ENCODE measurements at regions not wholly inside any gene's neighbourhood (a gene's known extent, or its start where the extent isn't known, plus 50 kb on each side); places are given as distances from the start of the nearest gene placed in this dataset.
A peak's percentile ranks its signal among the peaks of the same experiment; 100 is the strongest.

DNA sequence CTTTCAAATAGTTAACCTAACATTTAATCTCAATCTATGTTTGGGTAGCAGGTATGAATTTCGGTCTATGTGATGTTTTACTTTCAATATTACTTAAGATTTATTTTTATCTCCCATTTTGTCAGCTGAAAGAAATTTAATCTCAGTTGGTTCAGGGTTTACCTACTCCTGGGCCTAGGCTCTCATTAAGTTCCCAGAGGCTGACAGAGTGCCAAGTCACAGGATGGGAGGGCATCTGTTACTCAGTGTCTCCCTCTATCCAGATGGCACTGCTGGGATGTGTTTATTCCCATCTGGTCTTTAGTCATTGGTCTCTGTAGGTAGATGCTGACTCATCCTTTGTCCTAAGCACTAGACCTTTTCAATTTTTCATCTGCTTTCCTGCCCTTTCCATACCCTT, 129.4 kb upstream of the ARSJ start (continued):
- no peak for TF ChIP-seq RNF2 (IDR thresholded peaks at IDR 0.05; ENCODE audit: borderline replicate concordance, low read depth, low read length, missing control alignments, poor library complexity, severe bottlenecking)
- peak; percentile 69; the same call in 1 of the 2 replicates for TF ChIP-seq MAFK (IDR thresholded peaks at IDR 0.05; ENCODE audit: low read depth, low read length)
- no peak for TF ChIP-seq ASH2L (IDR thresholded peaks at IDR 0.05; ENCODE audit: low read length)
- peak; percentile 96 for TF ChIP-seq BACH1 (IDR thresholded peaks at IDR 0.05; ENCODE audit: low read length)
- TF ChIP-seq, protein P1, sequence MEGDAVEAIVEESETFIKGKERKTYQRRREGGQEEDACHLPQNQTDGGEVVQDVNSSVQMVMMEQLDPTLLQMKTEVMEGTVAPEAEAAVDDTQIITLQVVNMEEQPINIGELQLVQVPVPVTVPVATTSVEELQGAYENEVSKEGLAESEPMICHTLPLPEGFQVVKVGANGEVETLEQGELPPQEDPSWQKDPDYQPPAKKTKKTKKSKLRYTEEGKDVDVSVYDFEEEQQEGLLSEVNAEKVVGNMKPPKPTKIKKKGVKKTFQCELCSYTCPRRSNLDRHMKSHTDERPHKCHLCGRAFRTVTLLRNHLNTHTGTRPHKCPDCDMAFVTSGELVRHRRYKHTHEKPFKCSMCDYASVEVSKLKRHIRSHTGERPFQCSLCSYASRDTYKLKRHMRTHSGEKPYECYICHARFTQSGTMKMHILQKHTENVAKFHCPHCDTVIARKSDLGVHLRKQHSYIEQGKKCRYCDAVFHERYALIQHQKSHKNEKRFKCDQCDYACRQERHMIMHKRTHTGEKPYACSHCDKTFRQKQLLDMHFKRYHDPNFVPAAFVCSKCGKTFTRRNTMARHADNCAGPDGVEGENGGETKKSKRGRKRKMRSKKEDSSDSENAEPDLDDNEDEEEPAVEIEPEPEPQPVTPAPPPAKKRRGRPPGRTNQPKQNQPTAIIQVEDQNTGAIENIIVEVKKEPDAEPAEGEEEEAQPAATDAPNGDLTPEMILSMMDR (IDR thresholded peaks at IDR 0.05; ENCODE audit: control extremely low read depth in 1 of 3, insufficient read depth in 1 of 3, low read depth in 1 of 3, low read length in 3 of 3), result peak in 1 of 3 experiments; percentile 26; a peak in 1 of 4 replicates
- TF ChIP-seq TAF1 (IDR thresholded peaks at IDR 0.05; ENCODE audit: low read depth, low read length), result no peak

All from H1 (cell line).